Left ventricle myocardium inferior (tissue), 1 donor: ENCODE measurements at regions not wholly inside any gene's neighbourhood (a gene's known extent, or its start where the extent isn't known, plus 50 kb on each side); places are given as distances from the start of the nearest gene placed in this dataset.

Experiments used
- DNase-seq: peaks from one replicate; pipeline ENCODE4 v3.0.0-alpha.2; 2020
- H3K27ac ChIP-seq: fragments of 200-600 bp; replicated peaks from 2 replicates; pipeline ENCODE4 v1.8.0; 2021
- H3K27me3 ChIP-seq: fragments of 200-600 bp; 2 replicates; pipeline ENCODE4 v1.8.0; 2021; ENCODE audit warnings: low read depth
- H3K36me3 ChIP-seq: fragments of 200-600 bp; 2 replicates; pipeline ENCODE4 v1.8.0; 2021
- H3K4me1 ChIP-seq: fragments of 200-600 bp; 2 replicates; pipeline ENCODE4 v1.8.0; 2021
- H3K4me3 ChIP-seq: fragments of 200-600 bp; 2 replicates; pipeline ENCODE4 v1.8.0; 2021; ENCODE audit warnings: mild to moderate bottlenecking, moderate library complexity
- H3K9me3 ChIP-seq: fragments of 200-600 bp; replicated peaks from 2 replicates; pipeline ENCODE4 v1.8.0; 2021
- CTCF ChIP-seq: fragments of 200-600 bp; IDR thresholded peaks from 2 replicates; pipeline ENCODE4 v1.8.0; 2021; ENCODE audit warnings: antibody characterized with exemption, mild to moderate bottlenecking, borderline replicate concordance
- intact Hi-C: fragments of 100-400 bp; cut with micrococcal nuclease; formaldehyde crosslinking; loops from one replicate; pipeline ENCODE4 v1.11.0; 2022
- donor health status: DM: no; HTN: yes; CAD: no; lungs with severe emphysema.

GRCh38 chr4:147049946-147050345, 104.3 kb upstream of the TTC29 start:
- H3K4me1 ChIP-seq, result peaks cover 14% of the 10 kb centered on the region
- H3K36me3 ChIP-seq, result no peaks in the 10 kb centered on the region
- no peak for TF ChIP-seq CTCF
- H3K27me3 ChIP-seq, result no peaks in the 10 kb centered on the region
- peak overlapping the region; percentile 59 for H3K27ac ChIP-seq
- intact Hi-C loops, result no loop called here
- no peak for DNase-seq
- H3K9me3 ChIP-seq, result peaks cover 7% of the 10 kb centered on the region
- no peak overlapping the region for H3K4me3 ChIP-seq

GRCh38 chr4:147050356-147050765, 104.7 kb upstream of the TTC29 start:
- no peaks in the 10 kb centered on the region for H3K36me3 ChIP-seq
- peaks cover 7% of the 10 kb centered on the region for H3K9me3 ChIP-seq
- H3K4me3 ChIP-seq, result no peak overlapping the region
- H3K27ac ChIP-seq, result peak overlapping the region; percentile 59
- H3K4me1 ChIP-seq, result peaks cover 14% of the 10 kb centered on the region
- intact Hi-C loops, result no loop called here
- no peaks in the 10 kb centered on the region for H3K27me3 ChIP-seq
- TF ChIP-seq CTCF, result no peak
- no peak for DNase-seq

GRCh38 chr4:147052361-147052760, 106.7 kb upstream of the TTC29 start:
- no peak for DNase-seq
- peaks cover 7% of the 10 kb centered on the region for H3K9me3 ChIP-seq
- TF ChIP-seq CTCF, result no peak
- H3K27me3 ChIP-seq, result no peaks in the 10 kb centered on the region
- H3K27ac ChIP-seq, result no peak overlapping the region
- intact Hi-C loops, result no loop called here
- H3K4me1 ChIP-seq, result peaks cover 14% of the 10 kb centered on the region
- H3K4me3 ChIP-seq, result no peak overlapping the region
- H3K36me3 ChIP-seq, result no peaks in the 10 kb centered on the region

GRCh38 chr4:147054228-147054872, 108.7 kb upstream of the TTC29 start:
- no peaks in the 10 kb centered on the region for H3K27me3 ChIP-seq
- intact Hi-C loops, result no loop called here
- no peaks in the 10 kb centered on the region for H3K36me3 ChIP-seq
- peaks cover 14% of the 10 kb centered on the region for H3K4me1 ChIP-seq
- H3K4me3 ChIP-seq, result no peak overlapping the region
- no peak for TF ChIP-seq CTCF
- peaks cover 7% of the 10 kb centered on the region for H3K9me3 ChIP-seq
- H3K27ac ChIP-seq, result no peak overlapping the region
- no peak for DNase-seq

- intact Hi-C loops, result no loop called here
Observed at GRCh38 chr4:147056940-147057610, 111.4 kb upstream of the TTC29 start.

More at GRCh38 chr4:147056940-147057610, 111.4 kb upstream of the TTC29 start:
- no peak for DNase-seq
- H3K27me3 ChIP-seq, result no peaks in the 10 kb centered on the region
- H3K4me3 ChIP-seq, result peak overlapping the region; percentile 48
- no peaks in the 10 kb centered on the region for H3K9me3 ChIP-seq
- no peaks in the 10 kb centered on the region for H3K36me3 ChIP-seq
- H3K4me1 ChIP-seq, result peaks cover 10% of the 10 kb centered on the region
- H3K27ac ChIP-seq, result peak overlapping the region; percentile 1
- TF ChIP-seq CTCF, result no peak
